Body of pancreas (tissue), 4 donors: ENCODE measurements at regions not wholly inside any gene's neighbourhood (a gene's known extent, or its start where the extent isn't known, plus 50 kb on each side); places are given as distances from the start of the nearest gene placed in this dataset.
"Not testable (repeated sequence)": the region's sequence is repeated elsewhere in the genome, so short reads cannot be mapped to it uniquely, and the experiment has no call there.

Experiments
- POLR2A ChIP-seq, 3 donors: fragments of 450-650 bp; IDR thresholded peaks; one replicate each; pipeline ENCODE4 v1.6.1; 2016; ENCODE audit warnings: antibody characterized with exemption in 3 of 3, mild to moderate bottlenecking in 2 of 3
- TF ChIP-seq, protein P1 (sequence below), 7 experiments: fragments of 450-650 bp in 4 of 7; fragments of 200-600 bp in 3 of 7; sonication (generic) in 3 of 7; IDR thresholded peaks; one replicate each; pipeline ENCODE4 v1.5.1; 2016 to 2019; ENCODE audit warnings: antibody characterized with exemption in 7 of 7

GRCh38 chr1:144065299-144066060, 93.7 kb upstream of the FAM72C start:
- TF ChIP-seq, protein P1, sequence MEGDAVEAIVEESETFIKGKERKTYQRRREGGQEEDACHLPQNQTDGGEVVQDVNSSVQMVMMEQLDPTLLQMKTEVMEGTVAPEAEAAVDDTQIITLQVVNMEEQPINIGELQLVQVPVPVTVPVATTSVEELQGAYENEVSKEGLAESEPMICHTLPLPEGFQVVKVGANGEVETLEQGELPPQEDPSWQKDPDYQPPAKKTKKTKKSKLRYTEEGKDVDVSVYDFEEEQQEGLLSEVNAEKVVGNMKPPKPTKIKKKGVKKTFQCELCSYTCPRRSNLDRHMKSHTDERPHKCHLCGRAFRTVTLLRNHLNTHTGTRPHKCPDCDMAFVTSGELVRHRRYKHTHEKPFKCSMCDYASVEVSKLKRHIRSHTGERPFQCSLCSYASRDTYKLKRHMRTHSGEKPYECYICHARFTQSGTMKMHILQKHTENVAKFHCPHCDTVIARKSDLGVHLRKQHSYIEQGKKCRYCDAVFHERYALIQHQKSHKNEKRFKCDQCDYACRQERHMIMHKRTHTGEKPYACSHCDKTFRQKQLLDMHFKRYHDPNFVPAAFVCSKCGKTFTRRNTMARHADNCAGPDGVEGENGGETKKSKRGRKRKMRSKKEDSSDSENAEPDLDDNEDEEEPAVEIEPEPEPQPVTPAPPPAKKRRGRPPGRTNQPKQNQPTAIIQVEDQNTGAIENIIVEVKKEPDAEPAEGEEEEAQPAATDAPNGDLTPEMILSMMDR (IDR thresholded peaks at IDR 0.05): not testable (repeated sequence)
- TF ChIP-seq POLR2A (IDR thresholded peaks at IDR 0.05): not testable (repeated sequence)
